ENCODE measurements at regions not wholly inside any gene's neighbourhood (a gene's known extent, or its start where the extent isn't known, plus 50 kb on each side); places are given as distances from the start of the nearest gene placed in this dataset.

- peaks cover 0 to 10% of the 10 kb centered on the region in 2 donors for H3K27me3 ChIP-seq
- intact Hi-C loops (cut with DNase I) = no loop called here
- no peak for DNase-seq
- H3K36me3 ChIP-seq = no peaks in the 10 kb centered on the region
- H3K9me3 ChIP-seq = no peaks in the 10 kb centered on the region
- peaks cover 0 to 9% of the 10 kb centered on the region in 2 donors for H3K4me1 ChIP-seq
- no peak for TF ChIP-seq CTCF (IDR thresholded peaks at IDR 0.05)
- ATAC-seq = no peak
- H3K27ac ChIP-seq = no peak overlapping the region
- no peak overlapping the region for H3K4me3 ChIP-seq
Observed at GRCh38 chr1:209406168-209406567, 177.3 kb upstream of the CAMK1G start.

- DNase-seq = no peak
- H3K4me3 ChIP-seq = no peak overlapping the region
- ATAC-seq = no peak
- TF ChIP-seq CTCF (IDR thresholded peaks at IDR 0.05) = no peak
- peaks cover 0 to 10% of the 10 kb centered on the region in 2 donors for H3K27me3 ChIP-seq
- no peaks in the 10 kb centered on the region for H3K9me3 ChIP-seq
- peaks cover 0 to 9% of the 10 kb centered on the region in 2 donors for H3K4me1 ChIP-seq
- no peak overlapping the region for H3K27ac ChIP-seq
- intact Hi-C loops (cut with DNase I) = no loop called here
- H3K36me3 ChIP-seq = no peaks in the 10 kb centered on the region
Observed at GRCh38 chr1:209406595-209406994, 176.9 kb upstream of the CAMK1G start.

- H3K27me3 ChIP-seq = no peaks in the 10 kb centered on the region
- no peak overlapping the region for H3K27ac ChIP-seq
- H3K9me3 ChIP-seq = no peaks in the 10 kb centered on the region
- H3K36me3 ChIP-seq = no peaks in the 10 kb centered on the region
- intact Hi-C loops (cut with DNase I) = no loop called here
- H3K4me3 ChIP-seq = no peak overlapping the region
- TF ChIP-seq CTCF (IDR thresholded peaks at IDR 0.05) = no peak
- ATAC-seq (peak; percentile 32), DNase-seq (no peak)
- H3K4me1 ChIP-seq = peaks cover 0 to 15% of the 10 kb centered on the region in 2 donors
Observed at GRCh38 chr1:209409780-209410179, 173.7 kb upstream of the CAMK1G start.

GRCh38 chr1:209411491-209411929 lies 172.0 kb upstream of the CAMK1G start:
- Histone ChIP-seq H3K27me3 (no peaks in the 10 kb centered on the region), H3K4me3 (no peak overlapping the region), H3K9me3 (no peaks in the 10 kb centered on the region), H3K4me1 (peaks cover 0 to 15% of the 10 kb centered on the region in 2 donors), H3K27ac (peak overlapping the region in 1 of 2 donors; percentile 62), H3K36me3 (no peaks in the 10 kb centered on the region)
- intact Hi-C loops (cut with DNase I) = no loop called here
- TF ChIP-seq CTCF (IDR thresholded peaks at IDR 0.05) = no peak
- DNase-seq (no peak), ATAC-seq (peak; percentile 76)

- H3K9me3 ChIP-seq = no peaks in the 10 kb centered on the region
- TF ChIP-seq CTCF (IDR thresholded peaks at IDR 0.05) = no peak
- H3K4me3 ChIP-seq = no peak overlapping the region
- peak overlapping the region in 1 of 2 donors; percentile 62 for H3K27ac ChIP-seq
- DNase-seq = no peak
- H3K4me1 ChIP-seq = peaks cover 0 to 15% of the 10 kb centered on the region in 2 donors
- H3K36me3 ChIP-seq = no peaks in the 10 kb centered on the region
- intact Hi-C loops (cut with DNase I) = no loop called here
- no peaks in the 10 kb centered on the region for H3K27me3 ChIP-seq
- no peak for ATAC-seq
Observed at GRCh38 chr1:209412036-209412435, 171.5 kb upstream of the CAMK1G start.

All from left lung (tissue), 4 donors.